ENCODE measurements at regions not wholly inside any gene's neighbourhood (a gene's known extent, or its start where the extent isn't known, plus 50 kb on each side); places are given as distances from the start of the nearest gene placed in this dataset.

DNA sequence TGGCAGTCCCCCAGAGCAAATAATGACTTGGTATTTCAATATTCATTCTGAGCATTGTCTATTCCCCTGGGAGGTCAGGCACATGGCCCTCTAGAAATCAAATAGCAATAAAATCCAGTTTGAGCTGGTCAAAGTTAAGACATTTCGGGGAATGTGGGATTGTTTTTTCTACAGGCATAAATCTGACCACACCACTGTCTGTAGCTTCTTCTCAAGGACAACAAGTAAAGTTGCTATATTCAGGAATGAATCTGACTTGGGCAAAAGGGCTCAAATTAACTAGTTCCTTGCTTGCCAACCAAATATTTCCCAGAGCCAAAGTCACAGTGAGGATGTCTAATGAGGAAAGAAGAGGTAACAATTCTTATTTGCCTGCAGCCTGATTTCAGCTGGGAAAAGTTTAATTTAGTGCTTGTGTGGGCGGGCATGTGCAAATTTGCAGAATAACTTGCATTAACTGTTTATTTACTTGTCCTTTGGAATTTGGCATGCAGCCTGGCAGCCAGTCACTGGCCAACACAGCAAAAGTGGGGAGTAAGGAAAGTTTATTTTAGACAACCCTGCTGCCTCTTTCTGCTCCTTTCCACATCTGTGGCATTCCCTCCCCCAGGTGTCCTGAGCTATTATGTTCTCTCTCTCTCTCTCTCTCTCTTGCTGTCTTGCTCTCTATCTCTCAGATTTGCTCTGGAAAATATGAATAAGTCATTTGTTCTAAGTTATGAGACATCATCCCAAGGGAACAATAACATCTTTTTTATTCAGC is 51.2 kb upstream of the ARHGAP20 start:
- TF ChIP-seq, protein P1, sequence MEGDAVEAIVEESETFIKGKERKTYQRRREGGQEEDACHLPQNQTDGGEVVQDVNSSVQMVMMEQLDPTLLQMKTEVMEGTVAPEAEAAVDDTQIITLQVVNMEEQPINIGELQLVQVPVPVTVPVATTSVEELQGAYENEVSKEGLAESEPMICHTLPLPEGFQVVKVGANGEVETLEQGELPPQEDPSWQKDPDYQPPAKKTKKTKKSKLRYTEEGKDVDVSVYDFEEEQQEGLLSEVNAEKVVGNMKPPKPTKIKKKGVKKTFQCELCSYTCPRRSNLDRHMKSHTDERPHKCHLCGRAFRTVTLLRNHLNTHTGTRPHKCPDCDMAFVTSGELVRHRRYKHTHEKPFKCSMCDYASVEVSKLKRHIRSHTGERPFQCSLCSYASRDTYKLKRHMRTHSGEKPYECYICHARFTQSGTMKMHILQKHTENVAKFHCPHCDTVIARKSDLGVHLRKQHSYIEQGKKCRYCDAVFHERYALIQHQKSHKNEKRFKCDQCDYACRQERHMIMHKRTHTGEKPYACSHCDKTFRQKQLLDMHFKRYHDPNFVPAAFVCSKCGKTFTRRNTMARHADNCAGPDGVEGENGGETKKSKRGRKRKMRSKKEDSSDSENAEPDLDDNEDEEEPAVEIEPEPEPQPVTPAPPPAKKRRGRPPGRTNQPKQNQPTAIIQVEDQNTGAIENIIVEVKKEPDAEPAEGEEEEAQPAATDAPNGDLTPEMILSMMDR (IDR thresholded peaks at IDR 0.05), result no peak
- TF ChIP-seq EZH2 (IDR thresholded peaks at IDR 0.05) (no peak), EZH2phosphoT487 (IDR thresholded peaks at IDR 0.05) (no peak)
